GM18517 (cell line): ENCODE measurements at regions not wholly inside any gene's neighbourhood (a gene's known extent, or its start where the extent isn't known, plus 50 kb on each side); places are given as distances from the start of the nearest gene placed in this dataset.
"Not testable (repeated sequence)": the region's sequence is repeated elsewhere in the genome, so short reads cannot be mapped to it uniquely, and the experiment has no call there.

Source experiments
- ATAC-seq: cut with Tn5 transposase; IDR thresholded peaks from one replicate; pipeline ENCODE4 v1.9.1; 2021; ENCODE audit warnings: mild to moderate bottlenecking, moderate library complexity; ENCODE audit not compliant: unreplicated experiment

GRCh38 chr5:126677121-126677520 is 76.4 kb downstream of the PHAX start:
- ATAC-seq: no peak

- ATAC-seq: peak; percentile 55
Measured at GRCh38 chr5:126680191-126680817, 79.6 kb downstream of the PHAX start.

GRCh38 chr5:126681314-126681713 is 80.6 kb downstream of the PHAX start:
- not testable (repeated sequence) for ATAC-seq

- ATAC-seq: no peak
Measured at GRCh38 chr5:126681970-126682369, 81.2 kb downstream of the PHAX start.

GRCh38 chr5:126682856-126683255 is 82.1 kb downstream of the PHAX start:
- ATAC-seq: no peak

GRCh38 chr5:126683912-126684311 is 83.2 kb downstream of the PHAX start:
- no peak for ATAC-seq

- ATAC-seq: peak; percentile 37
Measured at GRCh38 chr5:126684656-126685442, 84.1 kb downstream of the PHAX start.

GRCh38 chr5:126686451-126687126 is 85.8 kb downstream of the PHAX start:
- peak; percentile 62 for ATAC-seq

- no peak for ATAC-seq
Measured at GRCh38 chr5:126692971-126693370, 84.0 kb upstream of the LMNB1 start.

GRCh38 chr5:126693806-126694205 is 83.1 kb upstream of the LMNB1 start:
- no peak for ATAC-seq

- ATAC-seq: no peak
Measured at GRCh38 chr5:126694403-126694802, 82.5 kb upstream of the LMNB1 start.

- no peak for ATAC-seq
Measured at GRCh38 chr5:126695091-126695490, 81.8 kb upstream of the LMNB1 start.

- no peak for ATAC-seq
Measured at GRCh38 chr5:126707080-126707479, 69.9 kb upstream of the LMNB1 start.

- no peak for ATAC-seq
Measured at GRCh38 chr5:126715765-126716164, 61.2 kb upstream of the LMNB1 start.

- no peak for ATAC-seq
Measured at GRCh38 chr5:126716861-126717260, 60.1 kb upstream of the LMNB1 start.

- ATAC-seq: no peak
Measured at GRCh38 chr5:126718236-126718868, 58.6 kb upstream of the LMNB1 start.

GRCh38 chr5:126720369-126720768 is 56.6 kb upstream of the LMNB1 start:
- ATAC-seq: no peak

- ATAC-seq: no peak
Measured at GRCh38 chr5:126723643-126724042, 53.3 kb upstream of the LMNB1 start.
